Spleen (tissue), 11 donors: ENCODE measurements at regions not wholly inside any gene's neighbourhood (a gene's known extent, or its start where the extent isn't known, plus 50 kb on each side); places are given as distances from the start of the nearest gene placed in this dataset.

Experiments
- DNase-seq: peaks from one replicate; pipeline ENCODE4 v3.0.0-alpha.2; 2020
- H3K27ac ChIP-seq, 8 donors: fragments of 200-600 bp; sonication (generic) in 7 of 8; 1 replicate in 4 of 8; 2 replicates in 4 of 8; pipeline versions ENCODE4 v1.5.0 to v1.8.0; 2016 to 2021; ENCODE audit warnings: inconsistent platforms in 4 of 8, mild to moderate bottlenecking in 4 of 8, moderate library complexity in 1 of 8
- H3K27me3 ChIP-seq, 7 donors: fragments of 200-600 bp; sonication (generic) in 6 of 7; replicated peaks in 1 of 7; 1 replicate in 4 of 7; 2 replicates in 3 of 7; pipeline versions ENCODE4 v1.5.0 to v1.8.0; 2016 to 2021; ENCODE audit warnings: inconsistent platforms in 3 of 7, mild to moderate bottlenecking in 1 of 7
- H3K36me3 ChIP-seq, 6 donors: fragments of 200-600 bp; sonication (generic) in 5 of 6; 1 replicate in 4 of 6; 2 replicates in 2 of 6; pipeline versions ENCODE4 v1.5.0 to v1.8.0; 2016 to 2021; ENCODE audit warnings: inconsistent platforms in 2 of 6
- H3K4me1 ChIP-seq, 6 donors: fragments of 200-600 bp; sonication (generic) in 5 of 6; 1 replicate in 3 of 6; 2 replicates in 3 of 6; pipeline versions ENCODE4 v1.5.0 to v1.8.0; 2016 to 2021; ENCODE audit warnings: inconsistent platforms in 3 of 6
- H3K4me3 ChIP-seq, 8 donors: fragments of 200-600 bp; sonication (generic) in 7 of 8; 1 replicate in 4 of 8; 2 replicates in 4 of 8; pipeline versions ENCODE4 v1.5.0 to v1.8.0; 2016 to 2021; ENCODE audit warnings: inconsistent platforms in 4 of 8, mild to moderate bottlenecking in 4 of 8, moderate library complexity in 2 of 8
- H3K9me3 ChIP-seq, 8 donors: fragments of 200-600 bp; sonication (generic) in 7 of 8; 1 replicate in 4 of 8; 2 replicates in 4 of 8; pipeline versions ENCODE4 v1.5.0 to v1.8.0; 2016 to 2021; ENCODE audit warnings: inconsistent platforms in 4 of 8
- CTCF ChIP-seq, 11 experiments: fragments of 200-600 bp in 7 of 11; fragments of 450-650 bp in 4 of 11; sonication (generic) in 4 of 11; IDR thresholded peaks in 8 of 11; conservative IDR thresholded peaks in 3 of 11; 1 replicate in 7 of 11; 2 replicates in 4 of 11; pipeline versions ENCODE4 v1.4.0 to v1.8.0; 2016 to 2021; ENCODE audit warnings: antibody characterized with exemption in 11 of 11, inconsistent platforms in 4 of 11, mild to moderate bottlenecking in 1 of 11
- POLR2A ChIP-seq, 3 donors: fragments of 450-650 bp; IDR thresholded peaks; one replicate each; pipeline ENCODE4 v1.5.1; 2017; ENCODE audit warnings: antibody characterized with exemption in 3 of 3, mild to moderate bottlenecking in 1 of 3
- POLR2AphosphoS5 ChIP-seq, 3 donors: sonication (generic); formaldehyde crosslinking; IDR thresholded peaks; one replicate each; pipeline ENCODE4 v1.5.1; 2017; ENCODE audit warnings: antibody characterized with exemption in 3 of 3
- WGBS, 5 donors: extraction: QIAGEN DNeasy Blood & Tissue Kit in 3 of 5; methylation state at CpG; one replicate each; pipeline versions ENCODE4 v1.1.5 to v1.1.7; 2013 to 2018; 5-methylcytosine and 5-hydroxymethylcytosine counted together
- intact Hi-C: fragments of 100-400 bp; cut with DNase I; formaldehyde crosslinking; loops from one replicate; pipeline ENCODE4 v1.15.0; 2023; ENCODE audit warnings: low total_unique reads
- donor health status: healthy with polysubstance abuse.
- donor health status: DM: no; HTN: no; CAD: no; lungs with moderate emphysema.
- donor health status: DM: no; HTN: no; CAD: no.
- donor health status: Bipolar disorder and iron deficiency.
- donor health status: healthy.
- donor health status: DM: no; HTN: no; CAD: no.
- donor health status: DM: yes; HTN: yes; CAD: no.

DNA sequence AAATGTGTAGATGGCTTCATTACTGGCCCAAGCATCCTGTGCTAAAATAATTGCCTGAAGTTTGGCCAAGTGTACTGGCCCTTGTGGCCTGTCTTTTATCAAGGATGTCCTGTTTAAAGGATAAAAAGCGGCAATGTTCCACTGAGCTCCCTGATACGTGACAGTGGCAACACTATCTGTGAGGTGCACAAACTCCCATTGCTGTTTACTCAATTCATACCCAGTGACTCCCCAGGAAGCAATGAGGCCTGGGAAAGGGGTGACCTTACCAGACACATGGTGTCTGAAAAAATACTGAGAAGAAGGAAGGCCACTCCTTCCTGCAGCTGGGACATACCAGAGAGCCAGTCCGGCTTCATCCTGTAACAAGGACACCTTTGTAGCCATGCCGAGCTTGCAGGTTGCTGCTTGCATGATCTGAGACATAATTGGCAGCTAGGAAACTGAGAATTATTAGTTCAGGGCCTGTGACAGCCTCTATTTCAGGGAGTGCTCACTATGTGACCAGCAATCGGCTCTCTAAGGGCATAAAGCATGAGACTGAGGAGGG, 198.5 kb upstream of the LRATD1 start:
- Histone ChIP-seq H3K4me1 (no peaks in the 10 kb centered on the region), H3K36me3 (no peaks in the 10 kb centered on the region), H3K9me3 (peaks cover 0 to 15% (median 0%) of the 10 kb centered on the region in 8 donors), H3K27me3 (no peaks in the 10 kb centered on the region), H3K4me3 (no peak overlapping the region), H3K27ac (no peak overlapping the region)
- TF ChIP-seq POLR2A (IDR thresholded peaks at IDR 0.05) (no peak), CTCF (IDR thresholded peaks at IDR 0.05 in 8 of 11, conservative IDR thresholded peaks at IDR 0.05 in 3 of 11) (no peak), POLR2AphosphoS5 (IDR thresholded peaks at IDR 0.05) (no peak)
- intact Hi-C loops = no loop called here
- no peak for DNase-seq
- WGBS, 5 donors = 72 to 88% (median 84%) methylated on average over 5 of the region's 5 CpGs

GRCh38 chr2:14445670-14446069, 186.8 kb upstream of the LRATD1 start:
- Histone ChIP-seq H3K27me3 (no peaks in the 10 kb centered on the region), H3K27ac (no peak overlapping the region), H3K36me3 (no peaks in the 10 kb centered on the region), H3K4me1 (no peaks in the 10 kb centered on the region), H3K9me3 (peaks cover 0 to 29% (median 15%) of the 10 kb centered on the region in 8 donors), H3K4me3 (no peak overlapping the region)
- TF ChIP-seq CTCF (IDR thresholded peaks at IDR 0.05 in 8 of 11, conservative IDR thresholded peaks at IDR 0.05 in 3 of 11) (no peak), POLR2A (IDR thresholded peaks at IDR 0.05) (no peak), POLR2AphosphoS5 (IDR thresholded peaks at IDR 0.05) (no peak)
- intact Hi-C loops = no loop called here
- DNase-seq = no peak

DNA sequence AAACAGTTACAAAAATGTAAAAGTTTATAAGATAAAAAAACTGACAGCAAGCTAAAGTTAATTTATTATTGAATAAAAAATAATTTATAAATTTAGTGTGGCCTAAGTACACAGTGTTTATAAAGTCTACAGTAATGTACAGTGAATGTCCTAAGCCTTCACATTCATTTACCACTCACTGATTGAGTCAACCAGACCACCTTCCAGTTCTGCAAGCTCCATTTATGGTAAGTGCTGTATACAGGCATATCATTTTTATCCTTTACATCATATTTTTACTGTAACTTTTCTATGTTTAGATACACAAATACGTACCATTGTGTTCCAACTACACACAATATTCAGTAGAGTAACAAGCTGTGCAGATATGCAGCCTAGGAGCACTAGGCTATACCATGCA, 184.2 kb upstream of the LRATD1 start:
- TF ChIP-seq CTCF (IDR thresholded peaks at IDR 0.05 in 8 of 11, conservative IDR thresholded peaks at IDR 0.05 in 3 of 11) = no peak
- TF ChIP-seq POLR2A (IDR thresholded peaks at IDR 0.05) = no peak
- no peak for TF ChIP-seq POLR2AphosphoS5 (IDR thresholded peaks at IDR 0.05)
- peaks cover 0 to 34% (median 16%) of the 10 kb centered on the region in 8 donors for H3K9me3 ChIP-seq

GRCh38 chr2:14451312-14451711, 181.2 kb upstream of the LRATD1 start:
- H3K27ac ChIP-seq = no peak overlapping the region
- no peaks in the 10 kb centered on the region for H3K36me3 ChIP-seq
- TF ChIP-seq POLR2A (IDR thresholded peaks at IDR 0.05) = no peak
- no peak for TF ChIP-seq POLR2AphosphoS5 (IDR thresholded peaks at IDR 0.05)
- TF ChIP-seq CTCF (IDR thresholded peaks at IDR 0.05 in 8 of 11, conservative IDR thresholded peaks at IDR 0.05 in 3 of 11) = no peak
- 42 to 58% (median 52%) methylated on average over 2 of the region's 2 CpGs for WGBS, 5 donors
- no peaks in the 10 kb centered on the region for H3K4me1 ChIP-seq
- H3K9me3 ChIP-seq = peaks cover 0 to 25% (median 6%) of the 10 kb centered on the region in 8 donors
- no peak overlapping the region for H3K4me3 ChIP-seq
- intact Hi-C loops = no loop called here
- H3K27me3 ChIP-seq = no peaks in the 10 kb centered on the region
- DNase-seq = no peak

More for the DNA sequence above, 184.2 kb upstream of the LRATD1 start:
- Histone ChIP-seq H3K27me3 (no peaks in the 10 kb centered on the region), H3K36me3 (no peaks in the 10 kb centered on the region), H3K4me1 (no peaks in the 10 kb centered on the region), H3K27ac (no peak overlapping the region), H3K4me3 (no peak overlapping the region)
- intact Hi-C loops = no loop called here
- WGBS, 5 donors = 56 to 78% (median 71%) methylated on average over 1 of the region's 1 CpG
- DNase-seq = no peak
